K562 (cell line): ENCODE measurements at regions not wholly inside any gene's neighbourhood (a gene's known extent, or its start where the extent isn't known, plus 50 kb on each side); places are given as distances from the start of the nearest gene placed in this dataset.

ENCODE experiments used
- GABPA ChIP-seq: fragments of 200-800 bp; sonication (Bioruptor generic); conservative IDR thresholded peaks from 2 replicates; pipeline ENCODE4 v1.6.1; 2016; ENCODE audit warnings: low read depth, missing genetic modification characterization, missing compliant biosample characterization
- NRF1 ChIP-seq, 2 experiments: fragments of 450-650 bp; IDR thresholded peaks in 1 of 2; conservative IDR thresholded peaks in 1 of 2; 2 replicates each; pipeline ENCODE4 v1.6.1; 2014; ENCODE audit warnings: mild to moderate bottlenecking in 2 of 2
- PHF8 ChIP-seq: fragments of 200-600 bp; sonication (generic); IDR thresholded peaks from 2 replicates; pipeline ENCODE4 v1.6.1; 2012; ENCODE audit warnings: mixed run types, mild to moderate bottlenecking, inconsistent platforms, low read length, moderate library complexity, borderline replicate concordance
- POLR2AphosphoS5 ChIP-seq: IDR thresholded peaks from 2 replicates; pipeline ENCODE4 v1.6.1; 2011; ENCODE audit warnings: mild to moderate bottlenecking, low read depth, low read length, moderate library complexity; ENCODE audit not compliant: control insufficient read depth, insufficient read depth
- RFX5 ChIP-seq: IDR thresholded peaks from 2 replicates; pipeline ENCODE4 v1.6.1; 2011; ENCODE audit warnings: low read depth, mild to moderate bottlenecking, improper control_type of control experiment, low read length
- ZC3H11A ChIP-seq: IDR thresholded peaks from 2 replicates; pipeline ENCODE4 v1.6.1; 2012; ENCODE audit warnings: low read depth, low read length, improper control_type of control experiment
- TF ChIP-seq, protein P1 (sequence below): IDR thresholded peaks from 3 replicates; pipeline ENCODE4 v1.6.1; 2011; ENCODE audit warnings: borderline replicate concordance, mild to moderate bottlenecking, moderate library complexity; ENCODE audit not compliant: insufficient read length; ENCODE audit errors: extremely low read depth
- TF ChIP-seq, protein P2 (sequence below): fragments of 450-650 bp; IDR thresholded peaks from 2 replicates; pipeline ENCODE4 v1.6.1; 2016
- TF ChIP-seq, protein P3 (sequence below): sonication (generic); formaldehyde crosslinking; IDR thresholded peaks from 2 replicates; pipeline ENCODE4 v1.9.0; 2022; ENCODE audit warnings: mild to moderate bottlenecking, missing genetic modification reagents
- TF ChIP-seq, protein P4 (sequence below): fragments of 450-650 bp; conservative IDR thresholded peaks from 2 replicates; pipeline ENCODE4 v1.6.1; 2016; ENCODE audit warnings: missing genetic modification characterization, low read depth, mild to moderate bottlenecking, missing compliant biosample characterization, moderate library complexity
- TF ChIP-seq, protein P5 (sequence below), 2 experiments: fragments of 450-650 bp; formaldehyde crosslinking in 1 of 2; IDR thresholded peaks; 2 replicates each; pipeline versions ENCODE4 v1.4.0 to v1.6.1; 2014 to 2020; ENCODE audit warnings: mild to moderate bottlenecking in 2 of 2, borderline replicate concordance in 1 of 2, low read depth in 1 of 2

DNA sequence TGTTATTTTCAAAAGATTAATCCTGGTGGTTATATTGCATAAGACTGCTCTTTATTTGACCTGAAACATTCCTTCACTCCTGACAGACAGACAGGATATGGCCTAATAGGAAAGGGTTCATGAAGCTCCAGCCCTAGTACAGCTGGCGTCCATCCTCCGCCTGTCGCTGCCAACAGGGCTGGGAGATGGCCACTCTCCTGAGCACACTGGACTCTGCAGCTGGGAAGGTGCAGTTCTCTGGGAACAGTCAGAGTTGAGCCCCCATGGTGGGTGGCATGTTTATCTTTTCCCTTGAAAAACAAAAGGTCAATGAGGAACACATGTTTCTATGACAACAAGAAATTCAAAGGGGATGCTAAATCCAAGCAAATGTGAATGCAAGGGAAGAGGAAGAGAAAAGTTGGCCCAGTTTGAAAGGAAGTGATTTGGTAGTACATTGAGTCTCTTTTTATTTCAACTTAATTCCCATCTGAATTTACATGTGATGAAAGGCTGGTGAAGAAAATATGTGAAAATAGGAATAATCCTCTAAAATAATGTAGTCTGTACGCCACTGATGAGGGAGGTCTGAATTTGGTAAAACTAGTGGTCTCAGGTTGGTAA lies 89.9 kb upstream of the DCN start:
- TF ChIP-seq, protein P1, sequence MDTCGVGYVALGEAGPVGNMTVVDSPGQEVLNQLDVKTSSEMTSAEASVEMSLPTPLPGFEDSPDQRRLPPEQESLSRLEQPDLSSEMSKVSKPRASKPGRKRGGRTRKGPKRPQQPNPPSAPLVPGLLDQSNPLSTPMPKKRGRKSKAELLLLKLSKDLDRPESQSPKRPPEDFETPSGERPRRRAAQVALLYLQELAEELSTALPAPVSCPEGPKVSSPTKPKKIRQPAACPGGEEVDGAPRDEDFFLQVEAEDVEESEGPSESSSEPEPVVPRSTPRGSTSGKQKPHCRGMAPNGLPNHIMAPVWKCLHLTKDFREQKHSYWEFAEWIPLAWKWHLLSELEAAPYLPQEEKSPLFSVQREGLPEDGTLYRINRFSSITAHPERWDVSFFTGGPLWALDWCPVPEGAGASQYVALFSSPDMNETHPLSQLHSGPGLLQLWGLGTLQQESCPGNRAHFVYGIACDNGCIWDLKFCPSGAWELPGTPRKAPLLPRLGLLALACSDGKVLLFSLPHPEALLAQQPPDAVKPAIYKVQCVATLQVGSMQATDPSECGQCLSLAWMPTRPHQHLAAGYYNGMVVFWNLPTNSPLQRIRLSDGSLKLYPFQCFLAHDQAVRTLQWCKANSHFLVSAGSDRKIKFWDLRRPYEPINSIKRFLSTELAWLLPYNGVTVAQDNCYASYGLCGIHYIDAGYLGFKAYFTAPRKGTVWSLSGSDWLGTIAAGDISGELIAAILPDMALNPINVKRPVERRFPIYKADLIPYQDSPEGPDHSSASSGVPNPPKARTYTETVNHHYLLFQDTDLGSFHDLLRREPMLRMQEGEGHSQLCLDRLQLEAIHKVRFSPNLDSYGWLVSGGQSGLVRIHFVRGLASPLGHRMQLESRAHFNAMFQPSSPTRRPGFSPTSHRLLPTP, result no peak
- TF ChIP-seq, protein P2, sequence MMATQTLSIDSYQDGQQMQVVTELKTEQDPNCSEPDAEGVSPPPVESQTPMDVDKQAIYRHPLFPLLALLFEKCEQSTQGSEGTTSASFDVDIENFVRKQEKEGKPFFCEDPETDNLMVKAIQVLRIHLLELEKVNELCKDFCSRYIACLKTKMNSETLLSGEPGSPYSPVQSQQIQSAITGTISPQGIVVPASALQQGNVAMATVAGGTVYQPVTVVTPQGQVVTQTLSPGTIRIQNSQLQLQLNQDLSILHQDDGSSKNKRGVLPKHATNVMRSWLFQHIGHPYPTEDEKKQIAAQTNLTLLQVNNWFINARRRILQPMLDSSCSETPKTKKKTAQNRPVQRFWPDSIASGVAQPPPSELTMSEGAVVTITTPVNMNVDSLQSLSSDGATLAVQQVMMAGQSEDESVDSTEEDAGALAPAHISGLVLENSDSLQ, result no peak
- TF ChIP-seq PHF8 (no peak), ZC3H11A (no peak), POLR2AphosphoS5 (no peak), NRF1 (conservative IDR thresholded peaks at IDR 0.05 in 1 of 2, IDR thresholded peaks at IDR 0.05 in 1 of 2) (no peak), RFX5 (no peak), GABPA (no peak)
- TF ChIP-seq, protein P3, sequence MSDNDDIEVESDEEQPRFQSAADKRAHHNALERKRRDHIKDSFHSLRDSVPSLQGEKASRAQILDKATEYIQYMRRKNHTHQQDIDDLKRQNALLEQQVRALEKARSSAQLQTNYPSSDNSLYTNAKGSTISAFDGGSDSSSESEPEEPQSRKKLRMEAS (CRISPR knock-in tag), result no peak
- TF ChIP-seq, protein P4, sequence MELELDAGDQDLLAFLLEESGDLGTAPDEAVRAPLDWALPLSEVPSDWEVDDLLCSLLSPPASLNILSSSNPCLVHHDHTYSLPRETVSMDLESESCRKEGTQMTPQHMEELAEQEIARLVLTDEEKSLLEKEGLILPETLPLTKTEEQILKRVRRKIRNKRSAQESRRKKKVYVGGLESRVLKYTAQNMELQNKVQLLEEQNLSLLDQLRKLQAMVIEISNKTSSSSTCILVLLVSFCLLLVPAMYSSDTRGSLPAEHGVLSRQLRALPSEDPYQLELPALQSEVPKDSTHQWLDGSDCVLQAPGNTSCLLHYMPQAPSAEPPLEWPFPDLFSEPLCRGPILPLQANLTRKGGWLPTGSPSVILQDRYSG (tag), result no peak
- TF ChIP-seq, protein P5, sequence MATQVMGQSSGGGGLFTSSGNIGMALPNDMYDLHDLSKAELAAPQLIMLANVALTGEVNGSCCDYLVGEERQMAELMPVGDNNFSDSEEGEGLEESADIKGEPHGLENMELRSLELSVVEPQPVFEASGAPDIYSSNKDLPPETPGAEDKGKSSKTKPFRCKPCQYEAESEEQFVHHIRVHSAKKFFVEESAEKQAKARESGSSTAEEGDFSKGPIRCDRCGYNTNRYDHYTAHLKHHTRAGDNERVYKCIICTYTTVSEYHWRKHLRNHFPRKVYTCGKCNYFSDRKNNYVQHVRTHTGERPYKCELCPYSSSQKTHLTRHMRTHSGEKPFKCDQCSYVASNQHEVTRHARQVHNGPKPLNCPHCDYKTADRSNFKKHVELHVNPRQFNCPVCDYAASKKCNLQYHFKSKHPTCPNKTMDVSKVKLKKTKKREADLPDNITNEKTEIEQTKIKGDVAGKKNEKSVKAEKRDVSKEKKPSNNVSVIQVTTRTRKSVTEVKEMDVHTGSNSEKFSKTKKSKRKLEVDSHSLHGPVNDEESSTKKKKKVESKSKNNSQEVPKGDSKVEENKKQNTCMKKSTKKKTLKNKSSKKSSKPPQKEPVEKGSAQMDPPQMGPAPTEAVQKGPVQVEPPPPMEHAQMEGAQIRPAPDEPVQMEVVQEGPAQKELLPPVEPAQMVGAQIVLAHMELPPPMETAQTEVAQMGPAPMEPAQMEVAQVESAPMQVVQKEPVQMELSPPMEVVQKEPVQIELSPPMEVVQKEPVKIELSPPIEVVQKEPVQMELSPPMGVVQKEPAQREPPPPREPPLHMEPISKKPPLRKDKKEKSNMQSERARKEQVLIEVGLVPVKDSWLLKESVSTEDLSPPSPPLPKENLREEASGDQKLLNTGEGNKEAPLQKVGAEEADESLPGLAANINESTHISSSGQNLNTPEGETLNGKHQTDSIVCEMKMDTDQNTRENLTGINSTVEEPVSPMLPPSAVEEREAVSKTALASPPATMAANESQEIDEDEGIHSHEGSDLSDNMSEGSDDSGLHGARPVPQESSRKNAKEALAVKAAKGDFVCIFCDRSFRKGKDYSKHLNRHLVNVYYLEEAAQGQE (IDR thresholded peaks at IDR 0.05; ENCODE audit: borderline replicate concordance), result no peak
- TF ChIP-seq, protein P5 (CRISPR knock-in tag; IDR thresholded peaks at IDR 0.05; ENCODE audit: low read depth), result no peak
